Nephron progenitor cell (in vitro differentiated cells): ENCODE measurements at regions not wholly inside any gene's neighbourhood (a gene's known extent, or its start where the extent isn't known, plus 50 kb on each side); places are given as distances from the start of the nearest gene placed in this dataset.

Experiments
- DNase-seq: peaks from one replicate; pipeline ENCODE4 v3.0.0; 2021
- H3K27ac Mint-ChIP-seq: 2 replicates; pipeline ENCODE4 v1.8.0; 2021; ENCODE audit warnings: mild to moderate bottlenecking, moderate library complexity, mixed read lengths
- H3K27me3 Mint-ChIP-seq: 2 replicates; pipeline ENCODE4 v1.8.0; 2021; ENCODE audit warnings: mild to moderate bottlenecking, low read depth, mixed read lengths; ENCODE audit not compliant: poor library complexity
- H3K36me3 Mint-ChIP-seq: 2 replicates; pipeline ENCODE4 v1.8.0; 2021; ENCODE audit warnings: low read depth, mixed read lengths
- H3K4me1 Mint-ChIP-seq: 2 replicates; pipeline ENCODE4 v1.8.0; 2021; ENCODE audit warnings: mixed read lengths
- H3K4me3 Mint-ChIP-seq: 2 replicates; pipeline ENCODE4 v1.8.0; 2021; ENCODE audit warnings: mild to moderate bottlenecking, moderate library complexity, mixed read lengths
- H3K9me3 Mint-ChIP-seq: 2 replicates; pipeline ENCODE4 v1.8.0; 2021; ENCODE audit warnings: mild to moderate bottlenecking, moderate library complexity, mixed read lengths
- TF ChIP-seq, protein P1 (sequence below): fragments of 200-600 bp; sonication (generic); IDR thresholded peaks from 2 replicates; pipeline ENCODE4 v1.5.0; 2021; ENCODE audit warnings: antibody characterized with exemption

DNA sequence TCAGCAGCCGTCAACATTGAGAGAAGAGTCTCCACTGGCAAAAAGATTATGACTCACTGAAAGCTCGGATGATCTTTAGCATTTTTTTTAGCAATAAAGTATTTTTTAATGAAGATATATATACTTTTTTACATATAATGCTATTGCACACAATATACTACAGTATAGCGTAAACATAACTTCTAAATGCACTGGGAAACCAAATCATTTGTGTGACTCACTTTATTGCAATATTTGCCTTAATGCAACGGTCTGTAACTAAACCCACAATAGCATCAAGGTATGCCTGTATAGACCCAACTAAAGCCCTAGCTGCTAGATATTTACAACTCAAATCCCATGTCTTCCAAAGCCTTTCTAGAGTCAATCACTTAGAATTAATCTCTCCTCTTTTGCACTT, 52.3 kb upstream of the EDNRA start:
- TF ChIP-seq, protein P1, sequence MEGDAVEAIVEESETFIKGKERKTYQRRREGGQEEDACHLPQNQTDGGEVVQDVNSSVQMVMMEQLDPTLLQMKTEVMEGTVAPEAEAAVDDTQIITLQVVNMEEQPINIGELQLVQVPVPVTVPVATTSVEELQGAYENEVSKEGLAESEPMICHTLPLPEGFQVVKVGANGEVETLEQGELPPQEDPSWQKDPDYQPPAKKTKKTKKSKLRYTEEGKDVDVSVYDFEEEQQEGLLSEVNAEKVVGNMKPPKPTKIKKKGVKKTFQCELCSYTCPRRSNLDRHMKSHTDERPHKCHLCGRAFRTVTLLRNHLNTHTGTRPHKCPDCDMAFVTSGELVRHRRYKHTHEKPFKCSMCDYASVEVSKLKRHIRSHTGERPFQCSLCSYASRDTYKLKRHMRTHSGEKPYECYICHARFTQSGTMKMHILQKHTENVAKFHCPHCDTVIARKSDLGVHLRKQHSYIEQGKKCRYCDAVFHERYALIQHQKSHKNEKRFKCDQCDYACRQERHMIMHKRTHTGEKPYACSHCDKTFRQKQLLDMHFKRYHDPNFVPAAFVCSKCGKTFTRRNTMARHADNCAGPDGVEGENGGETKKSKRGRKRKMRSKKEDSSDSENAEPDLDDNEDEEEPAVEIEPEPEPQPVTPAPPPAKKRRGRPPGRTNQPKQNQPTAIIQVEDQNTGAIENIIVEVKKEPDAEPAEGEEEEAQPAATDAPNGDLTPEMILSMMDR = no peak
- DNase-seq = no peak
- H3K4me1 Mint-ChIP-seq = peaks cover 6% of the 10 kb centered on the region
- no peaks in the 10 kb centered on the region for H3K27me3 Mint-ChIP-seq
- H3K27ac Mint-ChIP-seq = no peak overlapping the region
- peaks cover 18% of the 10 kb centered on the region for H3K9me3 Mint-ChIP-seq
- H3K4me3 Mint-ChIP-seq = no peak overlapping the region
- no peaks in the 10 kb centered on the region for H3K36me3 Mint-ChIP-seq

DNA sequence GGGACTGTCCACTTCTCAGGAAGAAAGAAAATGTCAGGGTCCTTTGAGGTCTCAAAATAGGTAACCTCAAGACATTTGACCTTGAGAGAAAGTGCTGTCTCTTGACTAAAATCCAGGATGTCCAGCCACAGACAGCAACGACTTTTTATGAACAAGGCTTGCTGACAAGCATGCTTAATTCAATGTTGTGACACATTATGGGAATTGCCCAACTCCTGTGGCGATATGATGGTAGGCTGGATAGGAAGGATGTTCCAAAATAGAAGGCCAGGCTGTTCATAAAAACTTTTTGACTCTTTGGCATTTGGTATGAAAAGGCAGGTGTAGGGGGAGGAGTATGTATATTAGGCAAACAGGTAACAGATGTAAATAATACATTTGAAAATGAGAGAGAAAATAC, 50.8 kb upstream of the EDNRA start:
- H3K9me3 Mint-ChIP-seq = peaks cover 27% of the 10 kb centered on the region
- no peaks in the 10 kb centered on the region for H3K27me3 Mint-ChIP-seq
- no peaks in the 10 kb centered on the region for H3K36me3 Mint-ChIP-seq
- H3K4me1 Mint-ChIP-seq = peaks cover 10% of the 10 kb centered on the region
- H3K27ac Mint-ChIP-seq = no peak overlapping the region
- TF ChIP-seq, protein P1 = no peak
- no peak for DNase-seq
- no peak overlapping the region for H3K4me3 Mint-ChIP-seq
